ENCODE measurements at regions not wholly inside any gene's neighbourhood (a gene's known extent, or its start where the extent isn't known, plus 50 kb on each side); places are given as distances from the start of the nearest gene placed in this dataset.

DNA sequence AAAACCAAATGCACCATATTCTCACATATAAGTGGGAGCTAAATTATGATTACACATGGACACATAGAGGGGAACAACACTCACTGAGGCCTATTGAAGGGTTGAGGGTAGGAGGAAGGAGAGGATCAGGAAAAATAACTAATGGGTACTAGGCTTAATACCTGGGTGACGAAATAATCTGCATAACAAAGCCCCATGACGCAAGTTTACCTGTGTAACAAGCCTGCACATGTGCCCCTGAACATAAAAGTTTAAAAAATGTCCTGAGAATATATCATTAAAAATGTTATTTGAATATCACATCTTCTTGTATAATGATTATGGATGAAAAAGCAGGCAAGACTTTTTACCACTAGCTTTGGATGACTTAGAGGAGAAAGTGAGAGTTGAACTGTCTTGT is 138.0 kb upstream of the NOVA1 start:
- TF ChIP-seq ZNF274 (IDR thresholded peaks at IDR 0.05; ENCODE audit: low read depth, low read length) (no peak), SUZ12 (IDR thresholded peaks at IDR 0.05; ENCODE audit: extremely low read depth, insufficient read depth, insufficient read length) (no peak)
